K562 (cell line): ENCODE measurements at regions not wholly inside any gene's neighbourhood (a gene's known extent, or its start where the extent isn't known, plus 50 kb on each side); places are given as distances from the start of the nearest gene placed in this dataset.

Experiments
- ATAC-seq: fragments of 200-7000 bp; cut with Tn5 transposase; 3 replicates; pipeline ENCODE4 v1.9.1; 2020; ENCODE audit warnings: moderate library complexity
- BruUV-seq: library from RNA; stranded (reverse); fragments of 400-500 nt; replicated peaks from 2 replicates; lab custom pipeline; 2021; lab: Mats Ljungman, UMichigan
- CTCF ChIA-PET: fragments of 300-600 bp; formaldehyde crosslinking; extraction: SDS; loops from one replicate; lab custom pipeline; 2021; ENCODE audit warnings: low intra/inter-chr PET ratio; lab: Yijun Ruan, JAX
- POLR2A ChIA-PET: fragments of 300-600, 350-650 bp; sonication (Branson Sonifier 250); formaldehyde crosslinking; extraction: SDS; loops from one replicate; lab custom pipeline; 2021; ENCODE audit warnings: antibody characterized with exemption, inconsistent platforms; lab: Yijun Ruan, JAX
- DNase-seq, 4 experiments: peaks; one replicate each; pipeline versions ENCODE4 v3.0.0 to v3.0.0-alpha.2; 2011 to 2018; ENCODE audit warnings: low spot score in 3 of 4, mixed read lengths in 3 of 4; ENCODE audit errors: extremely low read depth in 1 of 4
- FAIRE-seq: peaks from 2 replicates; lab custom pipeline; 2011; peaks lifted over from hg19 to GRCh38; lab: Jason Lieb, UNC
- H2AFZ ChIP-seq: 2 replicates; pipeline ENCODE4 v1.6.0; 2011; ENCODE audit warnings: low read depth, low read length, control low read depth, inconsistent platforms
- H3K27ac ChIP-seq: fragments of 200-600 bp; 3 replicates; pipeline ENCODE4 v1.8.0; 2011; ENCODE audit warnings: low read depth, mild to moderate bottlenecking, control low read depth, inconsistent platforms, low read length, moderate library complexity, mixed read lengths; ENCODE audit errors: extremely low read depth
- H3K27me3 ChIP-seq, 2 experiments: fragments of 300-600 bp in 1 of 2; 2 replicates in 1 of 2; 3 replicates in 1 of 2; pipeline versions ENCODE4 v1.6.0 to v1.8.0; 2011; ENCODE audit warnings: inconsistent platforms in 2 of 2, low read length in 2 of 2, mild to moderate bottlenecking in 1 of 2, mixed read lengths in 1 of 2, moderate library complexity in 1 of 2; ENCODE audit not compliant: control insufficient read depth in 2 of 2, insufficient read depth in 2 of 2
- H3K36me3 ChIP-seq: fragments of 300-600 bp; 3 replicates; pipeline ENCODE4 v1.8.0; 2011; ENCODE audit warnings: mild to moderate bottlenecking, low read length, inconsistent platforms; ENCODE audit not compliant: control insufficient read depth, insufficient read depth
- H3K4me1 ChIP-seq, 2 experiments: fragments of 200-600 bp in 1 of 2; replicated peaks in 1 of 2; 2 replicates in 1 of 2; 3 replicates in 1 of 2; pipeline versions ENCODE4 v1.5.1 to v1.8.0; 2011; ENCODE audit warnings: inconsistent platforms in 2 of 2, low read length in 2 of 2, mild to moderate bottlenecking in 1 of 2, mixed read lengths in 1 of 2, moderate library complexity in 1 of 2; ENCODE audit not compliant: control insufficient read depth in 2 of 2, insufficient read depth in 2 of 2
- H3K4me2 ChIP-seq: 2 replicates; pipeline ENCODE4 v1.6.1; 2011; ENCODE audit warnings: low read length, control low read depth, inconsistent platforms, mixed read lengths; ENCODE audit not compliant: insufficient read depth
- H3K4me3 ChIP-seq: fragments of 200-600 bp; sonication (generic), shearing (Covaris generic); 2 replicates; pipeline ENCODE4 v1.5.1; 2016; ENCODE audit warnings: control low read depth, inconsistent platforms
- H3K79me2 ChIP-seq: fragments of 200-600 bp; 3 replicates; pipeline ENCODE4 v1.8.0; 2011; ENCODE audit warnings: low read length, inconsistent platforms; ENCODE audit not compliant: control insufficient read depth, insufficient read depth
- H3K9ac ChIP-seq, 2 experiments: 2 replicates each; pipeline versions ENCODE4 v1.6.0 to v1.6.1; 2011; ENCODE audit warnings: low read depth in 2 of 2, low read length in 2 of 2, control low read depth in 1 of 2, inconsistent platforms in 1 of 2, mild to moderate bottlenecking in 1 of 2, mixed read lengths in 1 of 2; ENCODE audit not compliant: insufficient read depth in 1 of 2
- H3K9me1 ChIP-seq: one replicate; pipeline ENCODE4 v1.6.0; 2011; ENCODE audit warnings: inconsistent platforms, mild to moderate bottlenecking, low read length, moderate library complexity; ENCODE audit not compliant: control insufficient read depth, insufficient read depth
- H3K9me3 ChIP-seq: replicated peaks from 2 replicates; pipeline ENCODE4 v1.5.1; 2011; ENCODE audit warnings: low read depth, low read length, inconsistent platforms; ENCODE audit not compliant: control insufficient read depth, insufficient read depth
- H4K20me1 ChIP-seq: replicated peaks from 2 replicates; pipeline ENCODE4 v1.6.1; 2011; ENCODE audit warnings: low read length, inconsistent platforms, mixed read lengths; ENCODE audit not compliant: control insufficient read depth, insufficient read depth
- CEBPB ChIP-seq: fragments of 450-650 bp; IDR thresholded peaks from 2 replicates; pipeline ENCODE4 v1.6.1; 2016; ENCODE audit warnings: missing genetic modification characterization, missing compliant biosample characterization
- DDX20 ChIP-seq: fragments of 450-650 bp; IDR thresholded peaks from 2 replicates; pipeline ENCODE4 v1.6.1; 2016; ENCODE audit warnings: missing genetic modification characterization, low read depth, mild to moderate bottlenecking, missing compliant biosample characterization, moderate library complexity
- HDAC3 ChIP-seq: fragments of 450-650 bp; IDR thresholded peaks from 2 replicates; pipeline ENCODE4 v1.6.1; 2018; ENCODE audit warnings: borderline replicate concordance, mild to moderate bottlenecking, moderate library complexity; ENCODE audit not compliant: partially characterized antibody
- HMGN3 ChIP-seq: IDR thresholded peaks from 2 replicates; pipeline ENCODE4 v1.6.1; 2011; ENCODE audit warnings: borderline replicate concordance, low read depth, mild to moderate bottlenecking, mixed read lengths, low read length; ENCODE audit not compliant: insufficient read length; ENCODE audit errors: extremely low read depth
- IRF2 ChIP-seq: sonication (generic); formaldehyde crosslinking; IDR thresholded peaks from 2 replicates; pipeline ENCODE4 v1.8.1; 2022; ENCODE audit warnings: mild to moderate bottlenecking, missing genetic modification reagents
- KDM1A ChIP-seq, 2 experiments: fragments of 450-650 bp; IDR thresholded peaks; 2 replicates each; pipeline ENCODE4 v1.6.1; 2016; ENCODE audit warnings: mild to moderate bottlenecking in 2 of 2
- KDM2B ChIP-seq: fragments of 250-450 bp; sonication (Bioruptor Pico); IDR thresholded peaks from 2 replicates; pipeline ENCODE4 v1.8.0; 2021; ENCODE audit warnings: mild to moderate bottlenecking, moderate library complexity
- OTX1 ChIP-seq: fragments of 450-650 bp; formaldehyde crosslinking; IDR thresholded peaks from 2 replicates; pipeline ENCODE4 v1.4.0; 2022; ENCODE audit warnings: mild to moderate bottlenecking
- SAP30 ChIP-seq: fragments of 200-600 bp; sonication (generic); IDR thresholded peaks from 2 replicates; pipeline ENCODE4 v1.6.1; 2012; ENCODE audit warnings: borderline replicate concordance, low read depth, mild to moderate bottlenecking, moderate library complexity, low read length, control low read depth, inconsistent platforms; ENCODE audit not compliant: insufficient read depth, poor library complexity, severe bottlenecking
- TAF15 ChIP-seq: fragments of 200-400 bp; formaldehyde crosslinking; IDR thresholded peaks from 2 replicates; pipeline ENCODE4 v1.6.1; 2017; ENCODE audit warnings: mild to moderate bottlenecking, low read depth, low read length, moderate library complexity
- VEZF1 ChIP-seq: fragments of 200-800 bp; sonication (Bioruptor generic); IDR thresholded peaks from 2 replicates; pipeline ENCODE4 v1.6.1; 2017; ENCODE audit warnings: missing genetic modification characterization, missing compliant biosample characterization
- ZNF324 ChIP-seq: fragments of 250-450 bp; sonication (Bioruptor Pico); IDR thresholded peaks from 2 replicates; pipeline ENCODE4 v1.4.0; 2020; ENCODE audit warnings: mild to moderate bottlenecking
- ZNF707 ChIP-seq: fragments of 250-450 bp; sonication (Bioruptor Pico); conservative IDR thresholded peaks from 2 replicates; pipeline ENCODE4 v1.8.0; 2022; ENCODE audit warnings: inconsistent platforms, mild to moderate bottlenecking, moderate library complexity
- WGBS: fragments of 100-300 bp; shearing (Covaris generic); methylation state at CpG from one replicate; pipeline ENCODE4 v1.1.6; 2016; ENCODE audit warnings: low coverage, mixed read lengths; ENCODE audit not compliant: insufficient coverage; ENCODE audit errors: missing lambda C conversion rate; 5-methylcytosine and 5-hydroxymethylcytosine counted together
- in situ Hi-C: fragments of 300-500 bp; cut with MboI; formaldehyde crosslinking; loops from 4 replicates; pipeline ENCODE4 v1.15.0; 2018; ENCODE audit warnings: inconsistent platforms, mixed read lengths
- intact Hi-C: fragments of 100-400 bp; cut with micrococcal nuclease; formaldehyde crosslinking; loops from 2 replicates; pipeline ENCODE4 v1.14.2; 2022
- TF ChIP-seq, protein P1 (sequence below): fragments of 200-800 bp; sonication (Bioruptor generic); IDR thresholded peaks from 2 replicates; pipeline ENCODE4 v1.6.1; 2017; ENCODE audit warnings: missing genetic modification characterization, missing compliant biosample characterization

DNA sequence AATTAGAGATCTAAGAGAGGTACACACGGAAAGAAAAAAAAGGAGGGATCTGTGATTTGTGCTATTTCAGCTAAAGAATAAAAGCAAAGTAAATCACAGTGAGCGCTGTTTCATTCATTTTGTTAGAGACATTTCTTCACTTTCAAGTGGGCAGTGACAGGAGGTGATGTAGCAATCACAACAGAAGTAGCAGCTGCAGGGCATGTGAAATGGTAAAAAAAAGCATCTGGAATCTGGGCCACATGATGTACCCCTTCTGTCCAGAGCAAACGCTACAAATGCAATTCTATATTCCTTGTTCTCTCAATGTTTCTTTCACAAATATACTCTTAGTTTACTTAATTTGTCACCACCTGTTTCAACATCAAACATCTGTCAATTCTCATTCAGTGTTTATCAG lies 786.5 kb downstream of the LRRIQ3 start:
- Histone ChIP-seq H3K79me2 (no peaks in the 10 kb centered on the region), H3K4me3 (no peak overlapping the region), H3K4me2 (no peak overlapping the region), H3K9ac (no peak overlapping the region), H3K9me3 (no peaks in the 10 kb centered on the region), H3K27me3 (no peaks in the 10 kb centered on the region), H2AFZ (no peak overlapping the region), H3K4me1 (no peaks in the 10 kb centered on the region), H4K20me1 (no peaks in the 10 kb centered on the region), H3K9me1 (no peaks in the 10 kb centered on the region), H3K36me3 (no peaks in the 10 kb centered on the region)
- ChIA-PET CTCF (no interaction called here), POLR2A (no interaction called here)
- no peak for ATAC-seq
- no peak for FAIRE-seq
- intact Hi-C loops, result no loop called here
- 0% methylated on average over 3 of the region's 3 CpGs for WGBS
- BruUV-seq, result no TSS peak
- TF ChIP-seq IRF2 (no peak), HDAC3 (no peak), KDM1A (IDR thresholded peaks at IDR 0.05) (no peak)
- TF ChIP-seq, protein P1, sequence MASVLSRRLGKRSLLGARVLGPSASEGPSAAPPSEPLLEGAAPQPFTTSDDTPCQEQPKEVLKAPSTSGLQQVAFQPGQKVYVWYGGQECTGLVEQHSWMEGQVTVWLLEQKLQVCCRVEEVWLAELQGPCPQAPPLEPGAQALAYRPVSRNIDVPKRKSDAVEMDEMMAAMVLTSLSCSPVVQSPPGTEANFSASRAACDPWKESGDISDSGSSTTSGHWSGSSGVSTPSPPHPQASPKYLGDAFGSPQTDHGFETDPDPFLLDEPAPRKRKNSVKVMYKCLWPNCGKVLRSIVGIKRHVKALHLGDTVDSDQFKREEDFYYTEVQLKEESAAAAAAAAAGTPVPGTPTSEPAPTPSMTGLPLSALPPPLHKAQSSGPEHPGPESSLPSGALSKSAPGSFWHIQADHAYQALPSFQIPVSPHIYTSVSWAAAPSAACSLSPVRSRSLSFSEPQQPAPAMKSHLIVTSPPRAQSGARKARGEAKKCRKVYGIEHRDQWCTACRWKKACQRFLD, result no peak
- TF ChIP-seq, all 486 proteins: peak for 0
- in situ Hi-C loops, result no loop called here
- DNase-seq, result no peak
- H3K27ac ChIP-seq, result no peak overlapping the region

GRCh38 chr1:73401666-73402065 lies 796.3 kb downstream of the LRRIQ3 start:
- WGBS, result 0% methylated on average over 2 of the region's 2 CpGs

More at GRCh38 chr1:73401666-73402065, 796.3 kb downstream of the LRRIQ3 start:
- intact Hi-C loops (no loop called here), in situ Hi-C loops (no loop called here)
- Histone ChIP-seq H3K9ac (no peak overlapping the region), H3K9me3 (no peaks in the 10 kb centered on the region), H3K4me1 (no peaks in the 10 kb centered on the region), H3K4me3 (no peak overlapping the region), H3K27me3 (no peaks in the 10 kb centered on the region), H3K27ac (no peak overlapping the region), H3K79me2 (no peaks in the 10 kb centered on the region), H3K4me2 (no peak overlapping the region), H4K20me1 (no peaks in the 10 kb centered on the region), H3K9me1 (no peaks in the 10 kb centered on the region), H2AFZ (no peak overlapping the region), H3K36me3 (no peaks in the 10 kb centered on the region)
- ChIA-PET POLR2A (no interaction called here), CTCF (no interaction called here)
- no peak for DNase-seq
- TF ChIP-seq ZNF707, result no peak
- no peak for TF ChIP-seq CEBPB (tag)
- TF ChIP-seq OTX1 (CRISPR knock-in tag), result no peak
- no peak for TF ChIP-seq TAF15
- TF ChIP-seq DDX20, result no peak
- TF ChIP-seq KDM2B, result no peak
- TF ChIP-seq SAP30, result no peak
- no peak for TF ChIP-seq HMGN3
- TF ChIP-seq VEZF1 (CRISPR knock-in tag), result no peak
- TF ChIP-seq ZNF324, result no peak
- no peak for FAIRE-seq
- BruUV-seq, result no TSS peak
- no peak for ATAC-seq
